Fibroblast of lung (primary cell): ENCODE measurements at regions not wholly inside any gene's neighbourhood (a gene's known extent, or its start where the extent isn't known, plus 50 kb on each side); places are given as distances from the start of the nearest gene placed in this dataset.

Experiments
- DNase-seq, 2 donors: peaks; one replicate each; pipeline versions ENCODE4 v3.0.0 to v3.0.0-alpha.2; 2010; ENCODE audit warnings: low read depth in 2 of 2
- H2AFZ ChIP-seq: 2 replicates; pipeline ENCODE4 v1.5.1; 2012; ENCODE audit warnings: low read length, control low read depth, inconsistent platforms
- H3K27ac ChIP-seq: 2 replicates; pipeline ENCODE4 v1.5.1; 2011; ENCODE audit warnings: low read length, control low read depth; ENCODE audit not compliant: insufficient read depth
- H3K27me3 ChIP-seq: 2 replicates; pipeline ENCODE4 v1.5.1; 2011; ENCODE audit warnings: mild to moderate bottlenecking, low read length; ENCODE audit not compliant: control insufficient read depth, insufficient read depth
- H3K36me3 ChIP-seq: 2 replicates; pipeline ENCODE4 v1.5.1; 2011; ENCODE audit warnings: low read length; ENCODE audit not compliant: control insufficient read depth, insufficient read depth
- H3K4me1 ChIP-seq: 2 replicates; pipeline ENCODE4 v1.5.1; 2011; ENCODE audit warnings: low read length; ENCODE audit not compliant: control insufficient read depth, insufficient read depth; ENCODE audit errors: extremely low read depth
- H3K4me2 ChIP-seq: 2 replicates; pipeline ENCODE4 v1.5.1; 2011; ENCODE audit warnings: low read length, control low read depth; ENCODE audit not compliant: insufficient read depth; ENCODE audit errors: extremely low read depth
- H3K4me3 ChIP-seq, 4 experiments: fragments of 200-600 bp in 1 of 4; sonication (generic) in 1 of 4; replicated peaks in 1 of 4; 2 replicates each; pipeline ENCODE4 v1.5.1; 2011 to 2016; ENCODE audit warnings: low read length in 4 of 4, low read depth in 3 of 4, mild to moderate bottlenecking in 3 of 4, control low read depth in 2 of 4, inconsistent platforms in 1 of 4, mixed read lengths in 1 of 4; ENCODE audit not compliant: insufficient read depth in 1 of 4; ENCODE audit errors: control extremely low read depth in 1 of 4
- H3K79me2 ChIP-seq: 2 replicates; pipeline ENCODE4 v1.5.1; 2012; ENCODE audit warnings: mild to moderate bottlenecking, low read length, inconsistent platforms; ENCODE audit not compliant: control insufficient read depth, insufficient read depth
- H3K9ac ChIP-seq: 2 replicates; pipeline ENCODE4 v1.5.1; 2011; ENCODE audit warnings: mild to moderate bottlenecking, low read length, control low read depth; ENCODE audit not compliant: insufficient read depth
- H3K9me3 ChIP-seq: 2 replicates; pipeline ENCODE4 v1.5.1; 2012; ENCODE audit warnings: low read depth, low read length; ENCODE audit not compliant: control insufficient read depth, insufficient read depth
- H4K20me1 ChIP-seq: 2 replicates; pipeline ENCODE4 v1.5.1; 2011; ENCODE audit warnings: low read length; ENCODE audit not compliant: control insufficient read depth, insufficient read depth; ENCODE audit errors: extremely low read depth
- CTCF ChIP-seq, 2 donors: IDR thresholded peaks in 1 of 2; conservative IDR thresholded peaks in 1 of 2; 1 replicate in 1 of 2; 2 replicates in 1 of 2; pipeline ENCODE4 v1.5.1; 2011 to 2012; ENCODE audit warnings: low read length in 2 of 2, control low read depth in 1 of 2, inconsistent platforms in 1 of 2, low read depth in 1 of 2, mild to moderate bottlenecking in 1 of 2
- EZH2 ChIP-seq: IDR thresholded peaks from 2 replicates; pipeline ENCODE4 v1.5.1; 2012; ENCODE audit warnings: low read length, control low read depth, mild to moderate bottlenecking; ENCODE audit errors: missing control alignments

- Histone ChIP-seq H4K20me1 (no peaks in the 10 kb centered on the region), H3K4me3 (no peak overlapping the region), H3K4me2 (no peak overlapping the region), H2AFZ (no peak overlapping the region), H3K79me2 (no peaks in the 10 kb centered on the region), H3K9ac (no peak overlapping the region), H3K27me3 (no peaks in the 10 kb centered on the region), H3K4me1 (no peaks in the 10 kb centered on the region), H3K36me3 (no peaks in the 10 kb centered on the region), H3K9me3 (no peaks in the 10 kb centered on the region), H3K27ac (no peak overlapping the region)
- no peak for DNase-seq
- TF ChIP-seq CTCF (conservative IDR thresholded peaks at IDR 0.05 in 1 of 2, IDR thresholded peaks at IDR 0.05 in 1 of 2; ENCODE audit: low read depth in 1 of 2, low read length in 2 of 2) (no peak), EZH2 (no peak)
Observed at GRCh38 chr5:3778000-3778550, 182.4 kb downstream of the IRX1 start.

GRCh38 chr5:3778945-3779344 lies 183.3 kb downstream of the IRX1 start:
- Histone ChIP-seq H3K4me2 (no peak overlapping the region), H4K20me1 (no peaks in the 10 kb centered on the region), H3K36me3 (no peaks in the 10 kb centered on the region), H2AFZ (no peak overlapping the region), H3K4me3 (no peak overlapping the region), H3K27me3 (no peaks in the 10 kb centered on the region), H3K79me2 (no peaks in the 10 kb centered on the region), H3K27ac (no peak overlapping the region), H3K4me1 (no peaks in the 10 kb centered on the region), H3K9me3 (no peaks in the 10 kb centered on the region), H3K9ac (no peak overlapping the region)
- TF ChIP-seq CTCF (conservative IDR thresholded peaks at IDR 0.05 in 1 of 2, IDR thresholded peaks at IDR 0.05 in 1 of 2; ENCODE audit: low read depth in 1 of 2, low read length in 2 of 2) (no peak), EZH2 (no peak)
- DNase-seq: no peak

GRCh38 chr5:3780278-3780677 lies 184.6 kb downstream of the IRX1 start:
- H3K4me2 ChIP-seq: no peak overlapping the region
- no peaks in the 10 kb centered on the region for H3K79me2 ChIP-seq
- H3K27ac ChIP-seq: no peak overlapping the region
- no peak overlapping the region for H3K9ac ChIP-seq
- H2AFZ ChIP-seq: no peak overlapping the region
- no peaks in the 10 kb centered on the region for H3K4me1 ChIP-seq
- no peaks in the 10 kb centered on the region for H3K27me3 ChIP-seq
- no peaks in the 10 kb centered on the region for H3K36me3 ChIP-seq
- H3K9me3 ChIP-seq: no peaks in the 10 kb centered on the region
- no peak overlapping the region for H3K4me3 ChIP-seq
- H4K20me1 ChIP-seq: no peaks in the 10 kb centered on the region
- TF ChIP-seq EZH2: no peak
- TF ChIP-seq CTCF (conservative IDR thresholded peaks at IDR 0.05 in 1 of 2, IDR thresholded peaks at IDR 0.05 in 1 of 2; ENCODE audit: low read depth in 1 of 2, low read length in 2 of 2): no peak
- no peak for DNase-seq
